Brain microvascular endothelial cell (primary cell): ENCODE measurements at regions not wholly inside any gene's neighbourhood (a gene's known extent, or its start where the extent isn't known, plus 50 kb on each side); places are given as distances from the start of the nearest gene placed in this dataset.

ENCODE experiments used
- DNase-seq: peaks from one replicate; pipeline ENCODE4 v3.0.0-alpha.2; 2020
- H3K27ac ChIP-seq: fragments of 250-450 bp; sonication (Bioruptor Pico); 2 replicates; pipeline ENCODE4 v1.5.1; 2020; ENCODE audit warnings: mild to moderate bottlenecking, moderate library complexity
- H3K27me3 ChIP-seq: fragments of 250-450 bp; sonication (Bioruptor Pico); replicated peaks from 2 replicates; pipeline ENCODE4 v1.5.1; 2020; ENCODE audit warnings: mild to moderate bottlenecking
- H3K36me3 ChIP-seq: fragments of 250-450 bp; sonication (Bioruptor Pico); replicated peaks from 2 replicates; pipeline ENCODE4 v1.5.1; 2020; ENCODE audit warnings: mild to moderate bottlenecking
- H3K4me3 ChIP-seq: 2 replicates; pipeline ENCODE4 v1.5.1; 2011; ENCODE audit warnings: low read depth, mild to moderate bottlenecking, control low read depth, low read length, moderate library complexity
- CTCF ChIP-seq: IDR thresholded peaks from 2 replicates; pipeline ENCODE4 v1.5.1; 2011; ENCODE audit warnings: low read depth, mild to moderate bottlenecking, moderate library complexity, low read length, control low read depth, inconsistent platforms; ENCODE audit errors: missing control alignments
- in situ Hi-C: cut with HindIII; loops from 2 replicates; pipeline ENCODE4 v1.10.0; 2017; ENCODE audit warnings: low sequenced_read_pairs, low pct_ligation_motif_present

GRCh38 chr5:117856713-117857112 lies 1131.6 kb downstream of the DTWD2 start:
- in situ Hi-C loops: no loop called here
- Histone ChIP-seq H3K27me3 (no peaks in the 10 kb centered on the region), H3K4me3 (no peak overlapping the region), H3K36me3 (no peaks in the 10 kb centered on the region), H3K27ac (no peak overlapping the region)
- DNase-seq: no peak
- TF ChIP-seq CTCF: no peak

- H3K27ac ChIP-seq: no peak overlapping the region
- in situ Hi-C loops: no loop called here
- no peak for DNase-seq
- TF ChIP-seq CTCF: no peak
- H3K4me3 ChIP-seq: no peak overlapping the region
- H3K27me3 ChIP-seq: no peaks in the 10 kb centered on the region
- H3K36me3 ChIP-seq: no peaks in the 10 kb centered on the region
These were observed 1150.6 kb downstream of the DTWD2 start for GRCh38 chr5:117837786-117838185.

DNA sequence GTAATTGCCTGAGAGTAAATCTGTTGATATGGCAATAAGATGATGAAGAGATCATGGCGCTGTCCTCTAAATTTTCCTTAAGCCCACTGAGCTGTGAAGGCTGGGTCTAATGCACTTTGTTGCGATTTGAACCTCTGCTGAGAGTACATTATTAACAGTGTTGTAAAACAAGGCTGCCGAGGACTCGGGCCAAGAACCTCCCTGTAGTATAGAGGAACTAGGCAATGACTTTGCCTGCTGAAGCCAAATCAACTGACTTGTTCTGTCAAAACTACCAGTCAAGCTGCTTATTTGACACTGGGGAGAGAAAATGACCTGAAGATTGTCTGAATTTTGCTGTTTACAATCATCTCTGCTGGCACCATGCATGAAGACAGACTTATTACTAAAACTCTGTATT lies 1154.7 kb downstream of the DTWD2 start:
- in situ Hi-C loops: no loop called here
- no peak for TF ChIP-seq CTCF

DNA sequence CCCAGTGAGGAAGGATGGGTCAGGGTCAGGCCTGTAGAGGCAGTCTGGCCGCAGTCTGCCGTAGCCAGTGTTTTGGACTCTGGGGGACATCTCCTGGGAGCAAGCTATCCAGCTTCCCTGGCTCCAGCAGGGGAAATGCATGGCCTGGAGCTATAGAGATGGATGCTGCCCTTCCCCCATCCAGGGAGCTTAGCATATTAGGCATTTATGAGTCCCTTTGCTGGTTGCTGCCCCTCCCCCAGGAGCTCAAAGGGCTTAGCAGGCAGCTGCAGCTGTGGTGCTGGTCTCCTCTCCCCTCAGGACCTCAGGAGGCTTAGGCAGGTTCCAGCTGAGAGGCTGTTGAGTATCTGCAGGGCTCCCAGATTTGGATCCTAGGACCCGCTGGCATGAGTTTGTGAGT lies 1158.7 kb downstream of the DTWD2 start:
- Histone ChIP-seq H3K27me3 (no peaks in the 10 kb centered on the region), H3K27ac (no peak overlapping the region), H3K4me3 (no peak overlapping the region), H3K36me3 (no peaks in the 10 kb centered on the region)
- no peak for DNase-seq
- no peak for TF ChIP-seq CTCF
- in situ Hi-C loops: no loop called here

More for the DNA sequence above, 1154.7 kb downstream of the DTWD2 start:
- Histone ChIP-seq H3K27ac (no peak overlapping the region), H3K27me3 (no peaks in the 10 kb centered on the region), H3K36me3 (no peaks in the 10 kb centered on the region), H3K4me3 (no peak overlapping the region)
- no peak for DNase-seq

DNA sequence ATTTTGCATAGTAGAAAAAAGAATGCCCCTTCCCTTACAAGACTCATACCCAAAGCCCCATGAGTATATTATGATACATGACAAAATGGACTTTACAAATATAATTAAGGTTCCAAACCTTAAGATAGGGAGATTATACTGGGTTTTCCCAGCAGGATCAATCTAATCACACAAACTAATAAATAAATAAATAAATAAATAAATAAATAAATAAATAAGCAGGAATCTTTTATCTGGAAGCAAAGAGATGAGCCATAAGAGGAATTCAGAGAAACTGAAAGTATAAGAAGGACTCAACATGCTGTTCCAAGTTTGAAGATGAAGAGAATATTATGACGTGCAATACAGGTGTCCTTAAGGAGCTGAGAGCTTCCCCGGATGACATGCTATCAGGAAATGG lies 1174.5 kb downstream of the DTWD2 start:
- in situ Hi-C loops: no loop called here
- Histone ChIP-seq H3K27ac (no peak overlapping the region), H3K27me3 (no peaks in the 10 kb centered on the region), H3K36me3 (no peaks in the 10 kb centered on the region), H3K4me3 (no peak overlapping the region)
- DNase-seq: no peak
- no peak for TF ChIP-seq CTCF

GRCh38 chr5:117812861-117813260 lies 1175.5 kb downstream of the DTWD2 start:
- no peak for TF ChIP-seq CTCF
- H3K27ac ChIP-seq: no peak overlapping the region

More at GRCh38 chr5:117812861-117813260, 1175.5 kb downstream of the DTWD2 start:
- Histone ChIP-seq H3K36me3 (no peaks in the 10 kb centered on the region), H3K27me3 (no peaks in the 10 kb centered on the region), H3K4me3 (no peak overlapping the region)
- DNase-seq: no peak
- in situ Hi-C loops: no loop called here
